Right lobe of liver (tissue), 4 donors: ENCODE measurements at regions not wholly inside any gene's neighbourhood (a gene's known extent, or its start where the extent isn't known, plus 50 kb on each side); places are given as distances from the start of the nearest gene placed in this dataset.

Experiments used
- CTCF ChIP-seq, 4 donors: fragments of 200-600 bp in 3 of 4; fragments of 450-650 bp in 1 of 4; IDR thresholded peaks; one replicate each; pipeline versions ENCODE4 v1.5.1 to v1.8.0; 2016 to 2022; ENCODE audit warnings: antibody characterized with exemption in 4 of 4, mild to moderate bottlenecking in 2 of 4
- POLR2A ChIP-seq: fragments of 450-650 bp; IDR thresholded peaks from one replicate; pipeline ENCODE4 v1.6.1; 2017; ENCODE audit warnings: antibody characterized with exemption, mild to moderate bottlenecking
- donor health status: DM: no; HTN: no; CAD: no.
- donor health status: DM: no; HTN: no; CAD: no.
- donor health status: DM: no; HTN: yes; CAD: no.

GRCh38 chr16:51941412-51941811 lies 605.5 kb downstream of the TOX3 start:
- TF ChIP-seq CTCF (IDR thresholded peaks at IDR 0.05) (no peak), POLR2A (no peak)
